K562 (cell line): ENCODE measurements at regions not wholly inside any gene's neighbourhood (a gene's known extent, or its start where the extent isn't known, plus 50 kb on each side); places are given as distances from the start of the nearest gene placed in this dataset.
A peak's percentile ranks its signal among the peaks of the same experiment; 100 is the strongest.

Experiments used
- BMI1 ChIP-seq: fragments of 150-350 bp; IDR thresholded peaks from 2 replicates; pipeline ENCODE4 v1.6.1; 2014; ENCODE audit warnings: low read length
- CBFA2T2 ChIP-seq: fragments of 450-650 bp; conservative IDR thresholded peaks from 2 replicates; pipeline ENCODE4 v1.6.1; 2017; ENCODE audit warnings: mild to moderate bottlenecking
- DACH1 ChIP-seq: fragments of 450-650 bp; IDR thresholded peaks from 2 replicates; pipeline ENCODE4 v1.6.1; 2018; ENCODE audit not compliant: partially characterized antibody
- EWSR1 ChIP-seq: fragments of 450-650 bp; IDR thresholded peaks from 2 replicates; pipeline ENCODE4 v1.6.1; 2018; ENCODE audit warnings: borderline replicate concordance, mild to moderate bottlenecking, low read depth, moderate library complexity; ENCODE audit not compliant: partially characterized antibody
- FOXJ3 ChIP-seq: sonication (generic); formaldehyde crosslinking; IDR thresholded peaks from 2 replicates; pipeline ENCODE4 v1.4.0; 2020; ENCODE audit warnings: mild to moderate bottlenecking, missing genetic modification reagents
- HEY1 ChIP-seq: fragments of 250-450 bp; sonication (Bioruptor Pico); IDR thresholded peaks from 2 replicates; pipeline ENCODE4 v1.5.0; 2020; ENCODE audit warnings: mild to moderate bottlenecking, moderate library complexity, borderline replicate concordance
- HNRNPK ChIP-seq: fragments of 200-400 bp; formaldehyde crosslinking; IDR thresholded peaks from one replicate; pipeline ENCODE4 v1.6.1; 2018; ENCODE audit warnings: mild to moderate bottlenecking, low read depth, low read length; ENCODE audit not compliant: poor library complexity, severe bottlenecking
- ILK ChIP-seq: fragments of 450-650 bp; IDR thresholded peaks from 2 replicates; pipeline ENCODE4 v1.6.1; 2016; ENCODE audit warnings: missing genetic modification characterization, low read depth, mild to moderate bottlenecking, missing compliant biosample characterization, moderate library complexity, borderline replicate concordance
- KDM2B ChIP-seq: fragments of 250-450 bp; sonication (Bioruptor Pico); IDR thresholded peaks from 2 replicates; pipeline ENCODE4 v1.8.0; 2021; ENCODE audit warnings: mild to moderate bottlenecking, moderate library complexity
- LCOR ChIP-seq: sonication (generic); formaldehyde crosslinking; IDR thresholded peaks from 2 replicates; pipeline ENCODE4 v1.8.0; 2022; ENCODE audit warnings: mild to moderate bottlenecking, missing genetic modification reagents
- MYC ChIP-seq, 2 experiments: fragments of 250-450 bp in 1 of 2; sonication (Bioruptor Pico) in 1 of 2; IDR thresholded peaks; 2 replicates each; pipeline versions ENCODE4 v1.5.1 to v1.6.1; 2012 to 2021; ENCODE audit warnings: low read depth in 2 of 2, borderline replicate concordance in 1 of 2, improper control_type of control experiment in 1 of 2, low read length in 1 of 2, mild to moderate bottlenecking in 1 of 2, moderate library complexity in 1 of 2
- POLR2A ChIP-seq: fragments of 450-650 bp; conservative IDR thresholded peaks from 2 replicates; pipeline ENCODE4 v1.6.1; 2016
- SUPT5H ChIP-seq: fragments of 450-650 bp; IDR thresholded peaks from 2 replicates; pipeline ENCODE4 v1.6.1; 2016
- TSC22D4 ChIP-seq: fragments of 450-650 bp; IDR thresholded peaks from 2 replicates; pipeline ENCODE4 v1.6.1; 2016; ENCODE audit warnings: missing genetic modification characterization, missing biosample characterization, control low read depth
- ZFP36 ChIP-seq: fragments of 150-350 bp; IDR thresholded peaks from 2 replicates; pipeline ENCODE4 v1.6.1; 2018; ENCODE audit warnings: low read length, low read depth; ENCODE audit not compliant: partially characterized antibody
- ZNF124 ChIP-seq: sonication (generic); formaldehyde crosslinking; IDR thresholded peaks from 2 replicates; pipeline ENCODE4 v1.8.1; 2022; ENCODE audit warnings: missing genetic modification reagents
- ZNF282 ChIP-seq: sonication (generic); formaldehyde crosslinking; IDR thresholded peaks from 2 replicates; pipeline ENCODE4 v1.8.1; 2023; ENCODE audit warnings: missing genetic modification reagents
- ZNF431 ChIP-seq: sonication (generic); formaldehyde crosslinking; IDR thresholded peaks from 2 replicates; pipeline ENCODE4 v1.8.0; 2022; ENCODE audit warnings: mild to moderate bottlenecking, missing genetic modification reagents
- ZNF436 ChIP-seq: fragments of 250-450, 450-650 bp; sonication (Bioruptor Pico); formaldehyde crosslinking; IDR thresholded peaks from 2 replicates; pipeline ENCODE4 v1.7.0; 2020; ENCODE audit warnings: mild to moderate bottlenecking
- ZSCAN32 ChIP-seq: fragments of 450-650 bp; formaldehyde crosslinking; IDR thresholded peaks from 2 replicates; pipeline ENCODE4 v1.4.0; 2020; ENCODE audit warnings: mild to moderate bottlenecking, moderate library complexity
- TF ChIP-seq, protein P1 (sequence below): fragments of 250-450 bp; sonication (Bioruptor Pico); IDR thresholded peaks from 2 replicates; pipeline ENCODE4 v1.5.0; 2020; ENCODE audit warnings: mild to moderate bottlenecking

DNA sequence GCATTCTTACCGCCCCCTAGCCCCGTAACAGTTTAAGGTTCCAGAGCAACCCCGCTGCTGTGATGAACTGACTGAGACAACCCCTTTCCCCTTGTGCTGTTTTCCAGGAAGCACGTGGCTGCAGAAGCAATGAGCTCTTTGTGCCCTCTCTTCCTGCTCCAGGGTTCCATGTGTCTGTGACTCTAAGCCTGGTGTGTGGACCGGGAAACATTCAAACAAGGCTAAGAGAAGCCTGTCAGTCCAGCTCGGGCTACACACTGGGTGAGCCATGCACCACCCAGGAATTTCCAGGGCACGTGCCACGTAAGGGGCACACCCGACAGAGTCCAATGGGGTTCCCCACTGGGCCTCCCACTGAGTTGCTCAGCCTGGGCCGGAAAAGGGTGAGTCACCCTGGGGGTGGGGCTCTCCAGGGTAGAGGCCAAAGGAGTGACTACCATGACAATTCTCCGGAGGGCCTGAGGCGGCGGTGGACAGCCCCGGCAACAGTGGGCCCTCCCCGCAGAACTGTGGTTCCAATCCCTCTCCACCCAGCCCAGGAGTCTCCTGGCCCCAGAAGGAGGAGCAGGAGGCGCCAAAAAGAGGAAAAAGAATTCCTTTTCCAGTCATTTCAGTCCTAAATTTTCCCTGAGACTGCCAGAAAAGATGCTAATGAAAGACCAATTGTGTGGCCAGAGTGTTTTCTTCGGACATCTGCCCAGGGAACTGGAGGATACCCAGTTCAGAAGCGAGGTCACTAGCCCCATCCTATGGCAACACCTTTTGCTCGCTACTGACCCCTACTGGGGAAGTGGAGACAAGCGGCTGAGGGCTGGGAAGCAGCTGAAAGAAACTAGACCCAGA, 157.8 kb upstream of the SLC1A4 start (continued):
- TF ChIP-seq ZNF431 (CRISPR knock-in tag) (no peak), POLR2A (0 out of 2 replicates have a peak, but pooled peaks have one; percentile 52), LCOR (CRISPR knock-in tag) (peak; percentile 66), ZNF436 (CRISPR knock-in tag) (no peak), FOXJ3 (CRISPR knock-in tag) (no peak), KDM2B (no peak), CBFA2T2 (no peak), SUPT5H (0 out of 2 replicates have a peak, but pooled peaks have one; percentile 25), HEY1 (CRISPR knock-in tag) (no peak), ZNF124 (CRISPR knock-in tag) (no peak), MYC (IDR thresholded peaks at IDR 0.05; ENCODE audit: low read depth, low read length) (peak; percentile 82), MYC (CRISPR knock-in tag; IDR thresholded peaks at IDR 0.05; ENCODE audit: borderline replicate concordance, low read depth) (peak; percentile 80; the same call in 1 of the 2 replicates), DACH1 (no peak), ZSCAN32 (CRISPR knock-in tag) (no peak), ZFP36 (no peak), BMI1 (no peak), ILK (tag) (no peak), TSC22D4 (no peak), HNRNPK (no peak), EWSR1 (no peak), ZNF282 (no peak)
- TF ChIP-seq, protein P1, sequence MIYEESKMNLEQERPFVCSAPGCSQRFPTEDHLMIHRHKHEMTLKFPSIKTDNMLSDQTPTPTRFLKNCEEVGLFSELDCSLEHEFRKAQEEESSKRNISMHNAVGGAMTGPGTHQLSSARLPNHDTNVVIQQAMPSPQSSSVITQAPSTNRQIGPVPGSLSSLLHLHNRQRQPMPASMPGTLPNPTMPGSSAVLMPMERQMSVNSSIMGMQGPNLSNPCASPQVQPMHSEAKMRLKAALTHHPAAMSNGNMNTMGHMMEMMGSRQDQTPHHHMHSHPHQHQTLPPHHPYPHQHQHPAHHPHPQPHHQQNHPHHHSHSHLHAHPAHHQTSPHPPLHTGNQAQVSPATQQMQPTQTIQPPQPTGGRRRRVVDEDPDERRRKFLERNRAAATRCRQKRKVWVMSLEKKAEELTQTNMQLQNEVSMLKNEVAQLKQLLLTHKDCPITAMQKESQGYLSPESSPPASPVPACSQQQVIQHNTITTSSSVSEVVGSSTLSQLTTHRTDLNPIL = no peak
